DOHH2 (cell line): ENCODE measurements at regions not wholly inside any gene's neighbourhood (a gene's known extent, or its start where the extent isn't known, plus 50 kb on each side); places are given as distances from the start of the nearest gene placed in this dataset.

Source experiments
- H3F3A ChIP-seq: fragments of 200-600 bp; sonication (generic), shearing (Covaris generic); 2 replicates; pipeline ENCODE4 v1.6.0; 2016; ENCODE audit warnings: antibody characterized with exemption, mild to moderate bottlenecking; ENCODE audit not compliant: control insufficient read depth, insufficient read depth
- H3K27ac ChIP-seq: fragments of 200-600 bp; sonication (generic); 2 replicates; pipeline ENCODE4 v1.5.1; 2014; ENCODE audit warnings: low read depth, mild to moderate bottlenecking, low read length, moderate library complexity
- H3K27me3 ChIP-seq: fragments of 200-600 bp; sonication (generic); 2 replicates; pipeline ENCODE4 v1.6.1; 2014; ENCODE audit warnings: mild to moderate bottlenecking, low read length, mixed read lengths; ENCODE audit not compliant: control insufficient read depth
- H3K36me3 ChIP-seq: fragments of 200-600 bp; sonication (generic); 2 replicates; pipeline ENCODE4 v1.6.1; 2014; ENCODE audit warnings: mild to moderate bottlenecking, low read length, moderate library complexity, mixed read lengths; ENCODE audit not compliant: control insufficient read depth
- H3K4me1 ChIP-seq: fragments of 200-600 bp; sonication (generic); 2 replicates; pipeline ENCODE4 v1.6.1; 2014; ENCODE audit warnings: mild to moderate bottlenecking, low read length, mixed read lengths; ENCODE audit not compliant: control insufficient read depth
- H3K4me2 ChIP-seq: fragments of 200-600 bp; sonication (generic); 2 replicates; pipeline ENCODE4 v1.6.0; 2014; ENCODE audit warnings: mild to moderate bottlenecking, low read length, moderate library complexity
- H3K4me3 ChIP-seq: fragments of 200-600 bp; sonication (generic); 2 replicates; pipeline ENCODE4 v1.5.1; 2014; ENCODE audit warnings: mild to moderate bottlenecking, low read length, mixed read lengths
- H3K79me2 ChIP-seq: fragments of 200-600 bp; sonication (generic); 2 replicates; pipeline ENCODE4 v1.6.1; 2014; ENCODE audit warnings: mild to moderate bottlenecking, low read length, mixed read lengths; ENCODE audit not compliant: control insufficient read depth
- H3K9me2 ChIP-seq: fragments of 200-600 bp; sonication (generic); replicated peaks from 2 replicates; pipeline ENCODE4 v1.6.1; 2014; ENCODE audit warnings: mild to moderate bottlenecking, low read length, mixed read lengths; ENCODE audit not compliant: control insufficient read depth
- H3K9me3 ChIP-seq: fragments of 200-600 bp; sonication (generic); 2 replicates; pipeline ENCODE4 v1.6.1; 2014; ENCODE audit warnings: antibody characterized with exemption, low read length, mixed read lengths; ENCODE audit not compliant: control insufficient read depth, insufficient read depth
- H4K20me1 ChIP-seq: fragments of 200-600 bp; sonication (generic); 2 replicates; pipeline ENCODE4 v1.6.0; 2014; ENCODE audit warnings: low read depth, mild to moderate bottlenecking, antibody characterized with exemption, low read length, moderate library complexity; ENCODE audit not compliant: control insufficient read depth, insufficient read depth
- EZH2phosphoT487 ChIP-seq: fragments of 200-600 bp; sonication (generic); IDR thresholded peaks from 2 replicates; pipeline ENCODE4 v1.6.1; 2017; ENCODE audit warnings: borderline replicate concordance, mild to moderate bottlenecking, antibody characterized with exemption, low read length, moderate library complexity, mixed read lengths
- TF ChIP-seq, protein P1 (sequence below): fragments of 200-600 bp; sonication (generic); IDR thresholded peaks from one replicate; pipeline ENCODE4 v1.5.1; 2014; ENCODE audit warnings: antibody characterized with exemption, mild to moderate bottlenecking, low read depth, low read length; ENCODE audit not compliant: poor library complexity, severe bottlenecking

DNA sequence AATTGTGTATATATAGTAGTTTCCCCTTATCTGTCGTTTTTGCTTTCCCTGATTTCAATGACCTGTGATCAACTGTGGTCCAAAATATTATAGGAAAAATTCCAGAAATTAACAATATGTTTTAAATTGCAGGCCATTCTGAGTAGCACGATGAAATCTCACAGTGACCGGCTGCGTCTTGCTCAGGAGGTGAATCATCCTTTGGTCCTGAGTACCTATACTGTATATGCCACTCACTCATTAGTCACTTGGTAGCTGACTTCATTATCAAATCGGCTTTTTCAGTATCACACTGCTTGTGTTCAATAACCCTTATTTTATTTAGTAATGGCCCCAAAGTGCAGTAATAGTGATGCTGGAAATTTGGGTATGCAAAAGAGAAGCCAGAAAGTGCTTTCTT lies 728.3 kb upstream of the EYS start:
- H3F3A ChIP-seq = no peaks in the 10 kb centered on the region
- H3K4me2 ChIP-seq = no peak overlapping the region
- no peak overlapping the region for H3K27ac ChIP-seq
- no peaks in the 10 kb centered on the region for H3K27me3 ChIP-seq
- TF ChIP-seq, protein P1, sequence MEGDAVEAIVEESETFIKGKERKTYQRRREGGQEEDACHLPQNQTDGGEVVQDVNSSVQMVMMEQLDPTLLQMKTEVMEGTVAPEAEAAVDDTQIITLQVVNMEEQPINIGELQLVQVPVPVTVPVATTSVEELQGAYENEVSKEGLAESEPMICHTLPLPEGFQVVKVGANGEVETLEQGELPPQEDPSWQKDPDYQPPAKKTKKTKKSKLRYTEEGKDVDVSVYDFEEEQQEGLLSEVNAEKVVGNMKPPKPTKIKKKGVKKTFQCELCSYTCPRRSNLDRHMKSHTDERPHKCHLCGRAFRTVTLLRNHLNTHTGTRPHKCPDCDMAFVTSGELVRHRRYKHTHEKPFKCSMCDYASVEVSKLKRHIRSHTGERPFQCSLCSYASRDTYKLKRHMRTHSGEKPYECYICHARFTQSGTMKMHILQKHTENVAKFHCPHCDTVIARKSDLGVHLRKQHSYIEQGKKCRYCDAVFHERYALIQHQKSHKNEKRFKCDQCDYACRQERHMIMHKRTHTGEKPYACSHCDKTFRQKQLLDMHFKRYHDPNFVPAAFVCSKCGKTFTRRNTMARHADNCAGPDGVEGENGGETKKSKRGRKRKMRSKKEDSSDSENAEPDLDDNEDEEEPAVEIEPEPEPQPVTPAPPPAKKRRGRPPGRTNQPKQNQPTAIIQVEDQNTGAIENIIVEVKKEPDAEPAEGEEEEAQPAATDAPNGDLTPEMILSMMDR = no peak
- no peak for TF ChIP-seq EZH2phosphoT487
- no peaks in the 10 kb centered on the region for H3K79me2 ChIP-seq
- H3K9me2 ChIP-seq = no peaks in the 10 kb centered on the region
- no peak overlapping the region for H3K4me3 ChIP-seq
- H4K20me1 ChIP-seq = no peaks in the 10 kb centered on the region
- H3K4me1 ChIP-seq = no peaks in the 10 kb centered on the region
- no peaks in the 10 kb centered on the region for H3K9me3 ChIP-seq
- H3K36me3 ChIP-seq = no peaks in the 10 kb centered on the region

DNA sequence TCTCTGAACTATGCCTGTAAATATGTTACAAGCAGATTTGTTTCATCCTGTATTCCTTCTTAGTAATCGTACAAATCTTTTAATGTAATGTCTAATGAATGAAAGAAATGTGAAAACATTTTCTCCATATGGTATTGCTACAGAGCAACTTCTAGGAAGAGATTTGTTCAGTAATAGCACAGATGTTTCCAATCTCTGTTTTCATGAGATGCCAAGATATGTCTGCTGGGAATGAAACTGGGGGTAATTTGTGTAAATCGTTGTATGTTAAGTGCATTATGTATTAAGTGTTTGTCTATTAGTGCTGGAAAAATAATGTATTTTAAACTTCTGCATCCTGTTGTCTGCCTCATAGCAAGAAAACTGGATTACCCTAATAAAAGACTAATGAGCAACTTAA lies 722.2 kb upstream of the EYS start:
- Histone ChIP-seq H3K9me2 (no peaks in the 10 kb centered on the region), H3K9me3 (no peaks in the 10 kb centered on the region), H3K27me3 (no peaks in the 10 kb centered on the region), H3K27ac (no peak overlapping the region), H3K4me2 (no peak overlapping the region), H3K4me3 (no peak overlapping the region), H3K79me2 (no peaks in the 10 kb centered on the region), H3F3A (no peaks in the 10 kb centered on the region), H4K20me1 (no peaks in the 10 kb centered on the region), H3K36me3 (no peaks in the 10 kb centered on the region), H3K4me1 (no peaks in the 10 kb centered on the region)
- TF ChIP-seq, protein P1 = no peak
- no peak for TF ChIP-seq EZH2phosphoT487

DNA sequence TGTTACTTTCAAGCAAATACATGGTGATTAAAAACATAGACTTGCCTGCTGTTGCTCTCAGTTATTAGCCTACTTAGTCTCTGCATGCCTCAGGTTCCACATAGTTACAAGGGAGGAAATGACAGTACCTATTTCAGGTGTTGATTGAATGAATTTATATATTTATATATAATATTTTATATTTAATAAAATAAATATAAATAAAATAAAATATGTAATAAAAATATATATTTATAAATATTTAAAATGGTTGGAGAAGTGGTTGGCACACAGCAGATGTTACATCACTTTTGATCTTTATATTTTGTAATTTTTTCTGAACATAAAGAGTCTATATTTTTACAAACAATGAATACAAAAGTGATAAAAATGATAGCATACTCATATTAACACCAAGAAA lies 716.0 kb upstream of the EYS start:
- Histone ChIP-seq H3K27ac (no peak overlapping the region), H3K36me3 (no peaks in the 10 kb centered on the region), H3K9me3 (no peaks in the 10 kb centered on the region), H3F3A (no peaks in the 10 kb centered on the region), H3K4me2 (no peak overlapping the region), H3K4me1 (no peaks in the 10 kb centered on the region), H3K4me3 (no peak overlapping the region), H3K79me2 (no peaks in the 10 kb centered on the region), H4K20me1 (no peaks in the 10 kb centered on the region), H3K27me3 (no peaks in the 10 kb centered on the region), H3K9me2 (no peaks in the 10 kb centered on the region)
- TF ChIP-seq, protein P1 = no peak
- no peak for TF ChIP-seq EZH2phosphoT487

DNA sequence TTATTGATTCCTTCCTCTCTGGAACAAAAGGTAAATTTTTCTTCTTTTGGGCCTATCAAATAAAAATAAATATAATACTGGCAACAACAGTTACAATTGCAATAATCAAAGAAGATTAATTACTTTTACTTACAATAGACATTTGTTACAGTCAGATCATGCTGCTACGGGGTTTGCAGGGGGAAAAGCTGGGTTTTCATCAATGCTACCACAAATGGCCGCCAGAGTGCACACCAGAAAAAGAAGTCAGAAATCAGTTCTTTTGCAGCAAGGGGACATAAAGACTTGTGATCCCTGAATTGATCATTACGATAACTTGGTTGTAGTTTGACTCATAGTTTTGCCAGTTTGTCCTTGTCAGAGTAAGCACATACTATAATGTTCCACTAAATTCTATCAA lies 714.5 kb upstream of the EYS start:
- no peaks in the 10 kb centered on the region for H3K27me3 ChIP-seq
- H3F3A ChIP-seq = no peaks in the 10 kb centered on the region
- no peaks in the 10 kb centered on the region for H3K9me3 ChIP-seq
- H4K20me1 ChIP-seq = no peaks in the 10 kb centered on the region
- H3K4me1 ChIP-seq = no peaks in the 10 kb centered on the region
- H3K4me3 ChIP-seq = no peak overlapping the region
- H3K79me2 ChIP-seq = no peaks in the 10 kb centered on the region
- H3K4me2 ChIP-seq = no peak overlapping the region
- no peaks in the 10 kb centered on the region for H3K36me3 ChIP-seq
- H3K27ac ChIP-seq = no peak overlapping the region
- H3K9me2 ChIP-seq = no peaks in the 10 kb centered on the region
- TF ChIP-seq EZH2phosphoT487 = no peak
- TF ChIP-seq, protein P1 = no peak
